Esophagus muscularis mucosa (tissue), 4 donors: ENCODE measurements at regions not wholly inside any gene's neighbourhood (a gene's known extent, or its start where the extent isn't known, plus 50 kb on each side); places are given as distances from the start of the nearest gene placed in this dataset.

Experiments used
- DNase-seq: peaks from one replicate; pipeline ENCODE4 v3.0.0-alpha.2; 2017; ENCODE audit errors: extremely low spot score
- H3K27ac ChIP-seq, 4 donors: fragments of 200-600 bp; sonication (generic); replicated peaks in 1 of 4; 1 replicate in 3 of 4; 2 replicates in 1 of 4; pipeline ENCODE4 v1.5.1; 2016 to 2019; ENCODE audit warnings: mild to moderate bottlenecking in 1 of 4
- H3K27me3 ChIP-seq, 4 donors: fragments of 200-600 bp; sonication (generic); one replicate each; pipeline versions ENCODE4 v1.5.1 to v1.6.0; 2016 to 2019
- H3K36me3 ChIP-seq, 4 donors: fragments of 200-600 bp; sonication (generic); one replicate each; pipeline ENCODE4 v1.5.1; 2016 to 2019
- H3K4me1 ChIP-seq, 4 donors: fragments of 200-600 bp; sonication (generic); one replicate each; pipeline ENCODE4 v1.5.1; 2016 to 2019
- H3K4me3 ChIP-seq, 4 donors: fragments of 200-600 bp; sonication (generic); 1 replicate in 2 of 4; 2 replicates in 2 of 4; pipeline ENCODE4 v1.5.1; 2016 to 2019; ENCODE audit warnings: mild to moderate bottlenecking in 4 of 4, moderate library complexity in 1 of 4
- H3K9me3 ChIP-seq, 4 donors: fragments of 200-600 bp; sonication (generic); 1 replicate in 3 of 4; 2 replicates in 1 of 4; pipeline ENCODE4 v1.5.1; 2016 to 2019
- CTCF ChIP-seq, 3 experiments: fragments of 200-600 bp in 2 of 3; fragments of 450-650 bp in 1 of 3; sonication (generic) in 2 of 3; IDR thresholded peaks; one replicate each; pipeline ENCODE4 v1.5.1; 2017 to 2019; ENCODE audit warnings: antibody characterized with exemption in 3 of 3, mild to moderate bottlenecking in 2 of 3, moderate library complexity in 1 of 3
- EP300 ChIP-seq: sonication (generic); formaldehyde crosslinking; IDR thresholded peaks from one replicate; pipeline ENCODE4 v1.6.1; 2017; ENCODE audit warnings: antibody characterized with exemption
- POLR2A ChIP-seq: fragments of 450-650 bp; IDR thresholded peaks from one replicate; pipeline ENCODE4 v1.6.1; 2017; ENCODE audit warnings: antibody characterized with exemption, moderate library complexity, mild to moderate bottlenecking, low read depth
- POLR2AphosphoS5 ChIP-seq, 2 donors: sonication (generic); formaldehyde crosslinking; IDR thresholded peaks; one replicate each; pipeline ENCODE4 v1.6.1; 2017; ENCODE audit warnings: antibody characterized with exemption in 2 of 2
- WGBS: methylation state at CpG from one replicate; pipeline ENCODE4 v1.1.5; 2018; 5-methylcytosine and 5-hydroxymethylcytosine counted together
- intact Hi-C: fragments of 100-400 bp; cut with DNase I; formaldehyde crosslinking; loops from one replicate; pipeline ENCODE4 v1.15.1; 2023

- no peaks in the 10 kb centered on the region for H3K4me1 ChIP-seq
- H3K9me3 ChIP-seq: no peaks in the 10 kb centered on the region
- H3K4me3 ChIP-seq: no peak overlapping the region
- no peaks in the 10 kb centered on the region for H3K36me3 ChIP-seq
- intact Hi-C loops: no loop called here
- H3K27ac ChIP-seq: no peak overlapping the region
- no peak for DNase-seq
- WGBS: 87% methylated on average over 3 of the region's 3 CpGs
- H3K27me3 ChIP-seq: no peaks in the 10 kb centered on the region
- TF ChIP-seq CTCF (IDR thresholded peaks at IDR 0.05) (no peak), POLR2A (no peak), POLR2AphosphoS5 (IDR thresholded peaks at IDR 0.05) (no peak), EP300 (no peak)
Observed at GRCh38 chr4:154999950-155000578, 208.4 kb upstream of the NPY2R start.

- Histone ChIP-seq H3K27me3 (no peaks in the 10 kb centered on the region), H3K4me3 (no peak overlapping the region), H3K36me3 (no peaks in the 10 kb centered on the region), H3K9me3 (no peaks in the 10 kb centered on the region), H3K27ac (no peak overlapping the region), H3K4me1 (no peaks in the 10 kb centered on the region)
- WGBS: 64% methylated on average over 2 of the region's 2 CpGs
- intact Hi-C loops: no loop called here
- TF ChIP-seq CTCF (IDR thresholded peaks at IDR 0.05): no peak
- no peak for TF ChIP-seq EP300
- TF ChIP-seq POLR2AphosphoS5 (IDR thresholded peaks at IDR 0.05): no peak
- TF ChIP-seq POLR2A: no peak
- no peak for DNase-seq
Observed at GRCh38 chr4:155001251-155001650, 207.2 kb upstream of the NPY2R start.

GRCh38 chr4:155005395-155006090 lies 202.9 kb upstream of the NPY2R start:
- Histone ChIP-seq H3K27ac (no peak overlapping the region), H3K27me3 (no peaks in the 10 kb centered on the region), H3K4me3 (no peak overlapping the region), H3K9me3 (no peaks in the 10 kb centered on the region), H3K4me1 (no peaks in the 10 kb centered on the region), H3K36me3 (no peaks in the 10 kb centered on the region)
- intact Hi-C loops: no loop called here
- DNase-seq: no peak
- no peak for TF ChIP-seq CTCF (IDR thresholded peaks at IDR 0.05)
- no peak for TF ChIP-seq POLR2A
- no peak for TF ChIP-seq EP300
- TF ChIP-seq POLR2AphosphoS5 (IDR thresholded peaks at IDR 0.05): no peak
- WGBS: 72% methylated on average over 5 of the region's 5 CpGs

- TF ChIP-seq POLR2AphosphoS5 (IDR thresholded peaks at IDR 0.05) (no peak), EP300 (no peak), POLR2A (no peak), CTCF (IDR thresholded peaks at IDR 0.05) (no peak)
- no peaks in the 10 kb centered on the region for H3K9me3 ChIP-seq
- WGBS: 62% methylated on average over 1 of the region's 1 CpG
- H3K27ac ChIP-seq: no peak overlapping the region
- no peaks in the 10 kb centered on the region for H3K36me3 ChIP-seq
- no peaks in the 10 kb centered on the region for H3K4me1 ChIP-seq
- no peak overlapping the region for H3K4me3 ChIP-seq
- DNase-seq: no peak
- H3K27me3 ChIP-seq: no peaks in the 10 kb centered on the region
- intact Hi-C loops: no loop called here
Observed at GRCh38 chr4:155007660-155008176, 200.7 kb upstream of the NPY2R start.
